HL-60 (cell line): ENCODE measurements at regions not wholly inside any gene's neighbourhood (a gene's known extent, or its start where the extent isn't known, plus 50 kb on each side); places are given as distances from the start of the nearest gene placed in this dataset.

ENCODE experiments used
- DNase-seq, 2 experiments: peaks; one replicate each; pipeline ENCODE4 v3.0.0-alpha.2; 2010 to 2020; ENCODE audit warnings: low read depth in 1 of 2, low spot score in 1 of 2
- H3K27ac ChIP-seq: fragments of 250-450 bp; sonication (Bioruptor Pico); replicated peaks from 2 replicates; pipeline ENCODE4 v1.5.1; 2020; ENCODE audit warnings: mild to moderate bottlenecking, moderate library complexity
- H3K27me3 ChIP-seq: fragments of 250-450 bp; sonication (Bioruptor Pico); 2 replicates; pipeline ENCODE4 v1.5.1; 2021; ENCODE audit warnings: mild to moderate bottlenecking, moderate library complexity; ENCODE audit not compliant: insufficient read depth, poor library complexity, severe bottlenecking
- H3K4me3 ChIP-seq: replicated peaks from 2 replicates; pipeline ENCODE4 v1.5.1; 2011; ENCODE audit warnings: mild to moderate bottlenecking, control low read depth, low read length; ENCODE audit not compliant: insufficient read depth
- GABPA ChIP-seq: IDR thresholded peaks from 2 replicates; pipeline ENCODE4 v1.6.1; 2012; ENCODE audit warnings: low read depth
- POLR2AphosphoS5 ChIP-seq: IDR thresholded peaks from 2 replicates; pipeline ENCODE4 v1.6.1; 2012; ENCODE audit warnings: low read depth
- SPI1 ChIP-seq: IDR thresholded peaks from 2 replicates; pipeline ENCODE4 v1.6.1; 2012; ENCODE audit warnings: low read depth, mild to moderate bottlenecking, borderline replicate concordance
- TF ChIP-seq, protein P1 (sequence below): IDR thresholded peaks from one replicate; pipeline ENCODE4 v1.5.1; 2011; ENCODE audit warnings: low read length, control low read depth, inconsistent platforms; ENCODE audit not compliant: insufficient read depth
- TF ChIP-seq, protein P2 (sequence below): IDR thresholded peaks from 2 replicates; pipeline ENCODE4 v1.6.1; 2012; ENCODE audit warnings: low read depth; ENCODE audit not compliant: insufficient replicate concordance

- TF ChIP-seq, protein P1, sequence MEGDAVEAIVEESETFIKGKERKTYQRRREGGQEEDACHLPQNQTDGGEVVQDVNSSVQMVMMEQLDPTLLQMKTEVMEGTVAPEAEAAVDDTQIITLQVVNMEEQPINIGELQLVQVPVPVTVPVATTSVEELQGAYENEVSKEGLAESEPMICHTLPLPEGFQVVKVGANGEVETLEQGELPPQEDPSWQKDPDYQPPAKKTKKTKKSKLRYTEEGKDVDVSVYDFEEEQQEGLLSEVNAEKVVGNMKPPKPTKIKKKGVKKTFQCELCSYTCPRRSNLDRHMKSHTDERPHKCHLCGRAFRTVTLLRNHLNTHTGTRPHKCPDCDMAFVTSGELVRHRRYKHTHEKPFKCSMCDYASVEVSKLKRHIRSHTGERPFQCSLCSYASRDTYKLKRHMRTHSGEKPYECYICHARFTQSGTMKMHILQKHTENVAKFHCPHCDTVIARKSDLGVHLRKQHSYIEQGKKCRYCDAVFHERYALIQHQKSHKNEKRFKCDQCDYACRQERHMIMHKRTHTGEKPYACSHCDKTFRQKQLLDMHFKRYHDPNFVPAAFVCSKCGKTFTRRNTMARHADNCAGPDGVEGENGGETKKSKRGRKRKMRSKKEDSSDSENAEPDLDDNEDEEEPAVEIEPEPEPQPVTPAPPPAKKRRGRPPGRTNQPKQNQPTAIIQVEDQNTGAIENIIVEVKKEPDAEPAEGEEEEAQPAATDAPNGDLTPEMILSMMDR, result no peak
- TF ChIP-seq, protein P2, sequence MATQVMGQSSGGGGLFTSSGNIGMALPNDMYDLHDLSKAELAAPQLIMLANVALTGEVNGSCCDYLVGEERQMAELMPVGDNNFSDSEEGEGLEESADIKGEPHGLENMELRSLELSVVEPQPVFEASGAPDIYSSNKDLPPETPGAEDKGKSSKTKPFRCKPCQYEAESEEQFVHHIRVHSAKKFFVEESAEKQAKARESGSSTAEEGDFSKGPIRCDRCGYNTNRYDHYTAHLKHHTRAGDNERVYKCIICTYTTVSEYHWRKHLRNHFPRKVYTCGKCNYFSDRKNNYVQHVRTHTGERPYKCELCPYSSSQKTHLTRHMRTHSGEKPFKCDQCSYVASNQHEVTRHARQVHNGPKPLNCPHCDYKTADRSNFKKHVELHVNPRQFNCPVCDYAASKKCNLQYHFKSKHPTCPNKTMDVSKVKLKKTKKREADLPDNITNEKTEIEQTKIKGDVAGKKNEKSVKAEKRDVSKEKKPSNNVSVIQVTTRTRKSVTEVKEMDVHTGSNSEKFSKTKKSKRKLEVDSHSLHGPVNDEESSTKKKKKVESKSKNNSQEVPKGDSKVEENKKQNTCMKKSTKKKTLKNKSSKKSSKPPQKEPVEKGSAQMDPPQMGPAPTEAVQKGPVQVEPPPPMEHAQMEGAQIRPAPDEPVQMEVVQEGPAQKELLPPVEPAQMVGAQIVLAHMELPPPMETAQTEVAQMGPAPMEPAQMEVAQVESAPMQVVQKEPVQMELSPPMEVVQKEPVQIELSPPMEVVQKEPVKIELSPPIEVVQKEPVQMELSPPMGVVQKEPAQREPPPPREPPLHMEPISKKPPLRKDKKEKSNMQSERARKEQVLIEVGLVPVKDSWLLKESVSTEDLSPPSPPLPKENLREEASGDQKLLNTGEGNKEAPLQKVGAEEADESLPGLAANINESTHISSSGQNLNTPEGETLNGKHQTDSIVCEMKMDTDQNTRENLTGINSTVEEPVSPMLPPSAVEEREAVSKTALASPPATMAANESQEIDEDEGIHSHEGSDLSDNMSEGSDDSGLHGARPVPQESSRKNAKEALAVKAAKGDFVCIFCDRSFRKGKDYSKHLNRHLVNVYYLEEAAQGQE, result no peak
- no peak for TF ChIP-seq POLR2AphosphoS5
- TF ChIP-seq SPI1, result no peak
- no peak for TF ChIP-seq GABPA
- no peak for DNase-seq
- H3K4me3 ChIP-seq, result no peak overlapping the region
- no peaks in the 10 kb centered on the region for H3K27me3 ChIP-seq
- H3K27ac ChIP-seq, result no peak overlapping the region
These were observed 1346.2 kb downstream of the SUCLG1 start for GRCh38 chr2:83112858-83113257.

- no peaks in the 10 kb centered on the region for H3K27me3 ChIP-seq
- no peak for DNase-seq
- H3K27ac ChIP-seq, result no peak overlapping the region
- no peak overlapping the region for H3K4me3 ChIP-seq
- TF ChIP-seq GABPA, result no peak
- TF ChIP-seq, protein P2, result no peak
- TF ChIP-seq POLR2AphosphoS5, result no peak
These were observed 1349.8 kb downstream of the SUCLG1 start for GRCh38 chr2:83109284-83109683.

DNA sequence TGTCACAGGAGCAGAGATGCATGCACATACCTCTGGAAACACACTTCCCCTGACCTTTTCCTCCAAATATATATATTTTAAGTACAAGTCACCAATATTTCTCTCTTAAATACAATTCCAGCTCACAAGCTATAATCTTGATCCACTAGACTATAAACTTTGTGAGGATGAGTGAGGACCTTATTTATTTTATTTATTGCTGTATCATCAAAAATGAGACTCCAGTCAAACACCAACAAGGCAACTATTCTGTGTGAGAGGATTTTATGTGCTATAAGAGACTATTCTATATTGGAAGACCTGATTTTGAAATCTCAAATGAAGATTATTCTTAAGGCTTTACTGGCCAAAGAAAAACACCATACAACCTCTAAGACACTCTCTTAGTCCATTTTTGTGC lies 1352.2 kb downstream of the SUCLG1 start:
- TF ChIP-seq GABPA (no peak), POLR2AphosphoS5 (no peak), SPI1 (no peak)
- TF ChIP-seq, protein P1, result no peak
- DNase-seq, result no peak
- no peak overlapping the region for H3K4me3 ChIP-seq

DNA sequence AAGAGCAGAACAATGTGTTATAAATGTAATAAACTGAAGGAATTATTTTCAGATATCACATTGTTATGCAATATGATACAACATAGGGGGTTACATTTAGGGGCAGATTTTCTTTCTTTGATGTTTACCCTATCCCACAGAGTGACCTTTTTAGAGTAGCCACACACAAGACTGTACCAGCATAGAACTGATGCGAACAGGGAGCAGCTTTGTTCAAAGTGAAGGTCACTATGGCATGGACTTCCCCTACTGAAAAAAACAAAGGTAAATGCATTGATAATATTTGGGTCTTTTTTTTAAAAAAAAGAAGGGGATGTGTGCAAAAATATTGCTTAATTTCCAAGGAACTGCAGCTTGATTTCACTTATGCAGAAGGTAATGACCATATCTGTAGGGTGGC lies 1354.9 kb downstream of the SUCLG1 start:
- Histone ChIP-seq H3K27ac (no peak overlapping the region), H3K4me3 (no peak overlapping the region), H3K27me3 (no peaks in the 10 kb centered on the region)
- no peak for DNase-seq
- TF ChIP-seq, protein P1, result no peak
- TF ChIP-seq, protein P2, result no peak
- no peak for TF ChIP-seq GABPA
- TF ChIP-seq SPI1, result no peak
- no peak for TF ChIP-seq POLR2AphosphoS5

More for the DNA sequence above, 1352.2 kb downstream of the SUCLG1 start:
- no peak overlapping the region for H3K27ac ChIP-seq
- H3K27me3 ChIP-seq, result no peaks in the 10 kb centered on the region
